ENCODE measurements at regions not wholly inside any gene's neighbourhood (a gene's known extent, or its start where the extent isn't known, plus 50 kb on each side); places are given as distances from the start of the nearest gene placed in this dataset.
A peak's percentile ranks its signal among the peaks of the same experiment; 100 is the strongest.

GRCh38 chr11:42625757-42626665 is 685.8 kb upstream of the API5 start:
- no peak for DNase-seq

DNA sequence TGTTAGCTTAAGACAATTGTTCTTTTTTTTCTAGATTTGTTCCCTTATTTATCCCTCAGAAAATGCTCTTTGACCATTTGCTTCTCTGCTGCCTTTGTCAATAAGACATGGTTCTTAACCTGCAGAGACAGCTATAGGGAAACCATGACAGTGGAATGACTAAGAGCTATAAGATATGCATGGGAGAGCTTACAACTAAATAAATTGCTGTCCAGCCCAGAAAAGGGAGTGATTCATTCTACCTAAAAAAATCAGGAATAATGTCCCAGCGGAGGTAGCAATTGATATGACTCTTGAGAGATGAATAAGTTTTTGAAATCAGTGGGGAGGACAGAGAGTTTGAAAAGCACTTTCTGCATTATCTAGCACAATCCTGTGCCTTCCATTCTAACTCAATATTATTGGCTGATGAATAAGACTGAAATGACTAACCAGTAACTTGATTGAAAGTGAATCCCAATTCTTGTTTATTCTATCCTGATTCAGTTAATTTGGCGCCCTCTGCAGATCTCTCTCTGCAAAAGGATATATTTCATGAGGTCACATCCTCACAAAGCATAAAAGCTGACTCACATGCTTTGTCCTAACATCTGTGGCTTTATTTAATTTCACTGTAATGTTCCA is 680.5 kb upstream of the API5 start:
- DNase-seq: peak; percentile 56

DNA sequence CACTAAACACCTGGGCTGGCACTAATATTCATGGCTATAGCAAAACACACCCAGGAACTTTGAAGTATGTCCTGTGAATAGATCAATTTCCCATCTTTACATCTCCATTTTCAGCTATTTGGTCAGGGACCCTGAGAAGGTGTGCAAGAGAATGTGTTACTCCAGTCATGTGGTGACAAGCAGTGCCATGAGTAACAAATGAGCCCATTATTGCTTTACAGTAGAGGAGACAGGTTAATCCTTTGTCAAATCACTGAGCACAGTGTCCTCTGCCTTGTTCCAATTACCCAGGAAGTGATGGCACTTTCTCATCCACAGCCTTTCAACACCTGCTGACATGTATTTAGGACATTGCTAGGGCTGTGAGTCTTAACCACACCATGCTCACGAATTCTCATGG is 664.8 kb upstream of the API5 start:
- no peak for DNase-seq

DNA sequence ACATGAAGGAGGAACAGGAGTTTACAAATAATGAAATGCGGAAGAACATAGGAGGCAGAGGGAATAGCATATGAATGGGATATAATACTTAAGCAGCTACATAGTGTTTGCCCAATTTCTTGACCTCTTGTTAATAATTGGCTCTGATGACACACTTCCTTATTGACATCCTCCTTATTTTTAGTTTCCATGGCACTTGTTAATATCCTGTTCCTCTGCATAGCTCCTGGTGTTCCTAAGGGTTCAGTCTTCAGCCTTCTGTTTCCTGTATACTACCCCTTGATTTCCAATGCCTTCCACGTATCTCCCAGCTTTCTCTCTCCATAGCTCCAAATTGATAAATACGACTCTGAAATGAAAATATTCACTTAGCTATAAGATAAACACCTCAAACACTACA is 663.8 kb upstream of the API5 start:
- DNase-seq: no peak

GRCh38 chr11:42651621-42652020 is 660.2 kb upstream of the API5 start:
- no peak for DNase-seq

- no peak for DNase-seq
Observed at GRCh38 chr11:42657169-42657568, 654.6 kb upstream of the API5 start.

DNA sequence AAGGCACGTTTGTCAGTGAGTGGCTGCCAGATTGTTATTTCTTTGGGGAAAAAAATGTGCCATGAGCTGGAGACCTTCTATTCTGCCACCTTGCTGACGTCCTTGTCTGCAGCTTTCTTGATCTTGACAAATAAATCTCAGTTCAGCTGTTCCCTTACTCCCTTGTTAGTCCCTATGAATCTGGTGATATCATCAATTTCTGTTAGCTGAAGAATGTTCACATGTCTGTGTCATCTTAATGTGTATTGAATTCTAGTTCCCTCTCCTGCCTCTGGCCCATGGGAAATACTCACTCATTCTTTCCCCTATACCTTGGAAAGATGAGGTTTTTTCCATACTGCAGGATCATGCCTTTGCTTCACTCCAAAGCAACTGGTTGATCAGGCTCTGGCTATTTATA is 649.9 kb upstream of the API5 start:
- DNase-seq: no peak

- no peak for DNase-seq
Observed at GRCh38 chr11:42669248-42669976, 642.4 kb upstream of the API5 start.

DNA sequence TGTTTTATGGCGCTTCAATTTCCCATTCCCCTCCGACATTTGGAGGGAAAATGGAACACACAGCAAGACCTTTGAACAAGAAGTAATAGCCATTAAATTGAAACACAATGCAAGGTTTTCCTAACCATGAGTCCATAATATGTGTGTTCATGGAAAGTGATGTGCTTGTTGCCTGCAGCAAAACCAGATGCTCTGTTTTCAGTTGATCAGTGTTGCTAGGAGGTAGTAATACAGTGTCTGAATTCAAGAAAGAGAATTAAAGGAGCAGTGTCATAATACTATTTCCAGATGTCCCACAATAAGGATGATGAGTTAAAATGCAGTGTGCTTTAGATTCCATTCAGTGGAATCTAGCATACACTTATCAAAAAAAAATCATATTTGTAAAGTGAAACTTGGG is 637.4 kb upstream of the API5 start:
- DNase-seq: no peak

GRCh38 chr11:42707541-42707940 is 604.3 kb upstream of the API5 start:
- DNase-seq: no peak

DNA sequence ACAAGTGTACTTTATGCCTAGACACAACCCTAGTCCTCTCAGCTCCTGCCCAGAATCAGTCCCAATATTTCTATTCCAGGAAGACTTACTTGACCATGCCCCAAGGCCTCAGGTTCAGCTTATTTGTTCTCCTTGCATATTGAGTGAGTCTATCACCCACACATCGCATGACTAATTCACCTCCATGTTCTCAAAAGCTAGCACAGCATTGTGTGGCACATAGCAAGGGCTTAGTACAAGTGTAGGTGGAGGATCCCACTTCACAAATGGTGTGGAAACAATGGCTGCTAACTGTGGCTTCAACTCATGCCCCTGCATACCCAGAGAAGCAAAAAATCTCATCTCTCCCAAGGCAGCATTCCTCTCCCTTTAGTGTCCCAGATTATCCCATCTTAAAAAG is 602.6 kb upstream of the API5 start:
- no peak for DNase-seq

- DNase-seq: no peak
Observed at GRCh38 chr11:42713279-42713678, 598.5 kb upstream of the API5 start.

DNA sequence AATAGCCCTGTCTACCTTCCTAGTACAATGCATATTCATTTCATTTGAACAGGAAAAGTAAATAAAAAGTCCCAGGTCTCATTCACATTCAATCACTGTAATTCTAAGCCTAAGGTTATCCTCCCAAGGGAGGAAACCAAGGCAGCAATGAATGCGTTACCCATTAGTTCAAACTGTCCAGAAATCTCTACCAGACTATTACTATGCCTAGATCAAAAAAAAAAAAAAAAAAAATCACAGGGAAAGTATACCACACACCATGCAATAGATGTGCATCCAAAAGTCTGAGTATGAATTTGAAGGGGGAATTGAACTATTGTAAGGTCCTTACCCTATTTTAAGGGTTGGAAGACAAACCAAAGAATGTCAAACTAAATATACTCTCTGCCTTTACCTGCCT is 598.0 kb upstream of the API5 start:
- DNase-seq: no peak

- DNase-seq: no peak
Observed at GRCh38 chr11:42720716-42721563, 590.9 kb upstream of the API5 start.

DNA sequence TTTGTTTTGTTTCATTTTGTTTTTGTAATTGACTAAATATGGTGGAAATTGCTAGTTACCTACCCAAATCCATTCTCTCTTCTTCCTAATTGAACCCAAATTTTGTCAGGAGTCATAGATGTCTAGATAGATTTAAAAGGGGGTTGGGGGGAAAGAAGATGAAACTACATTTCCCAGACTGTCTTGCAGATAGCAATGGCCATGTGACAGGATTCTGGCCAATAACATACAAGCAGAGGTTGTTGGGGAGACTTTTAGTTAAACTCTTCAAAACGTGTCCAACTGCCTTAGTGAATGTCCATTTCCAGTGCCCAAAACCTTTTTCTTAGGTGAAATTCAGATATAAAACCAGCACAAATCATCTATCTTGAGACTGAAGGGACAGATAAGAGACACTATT is 583.9 kb upstream of the API5 start:
- no peak for DNase-seq

GRCh38 chr11:42762348-42762747 is 549.4 kb upstream of the API5 start:
- DNase-seq: no peak

DNA sequence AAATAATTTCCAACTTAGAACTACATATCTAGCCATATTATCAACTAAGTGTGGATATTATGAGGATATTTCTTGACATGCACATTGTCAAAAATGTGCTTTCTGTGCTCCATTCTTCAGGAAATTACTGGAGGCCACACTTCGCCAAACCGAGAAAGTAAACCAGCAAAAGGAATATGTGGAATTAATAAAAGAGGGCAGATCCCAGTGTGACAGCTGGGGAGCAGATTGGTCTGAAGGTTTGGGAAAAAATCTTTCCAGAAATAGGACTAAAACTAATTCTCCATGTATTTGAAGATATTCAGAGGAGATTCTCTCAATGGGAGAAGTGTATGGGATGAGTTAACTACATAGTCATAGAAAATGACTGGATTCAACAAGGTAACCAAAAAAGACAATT is 546.9 kb upstream of the API5 start:
- DNase-seq: no peak

GRCh38 chr11:42768576-42768975 is 543.2 kb upstream of the API5 start:
- no peak for DNase-seq

DNA sequence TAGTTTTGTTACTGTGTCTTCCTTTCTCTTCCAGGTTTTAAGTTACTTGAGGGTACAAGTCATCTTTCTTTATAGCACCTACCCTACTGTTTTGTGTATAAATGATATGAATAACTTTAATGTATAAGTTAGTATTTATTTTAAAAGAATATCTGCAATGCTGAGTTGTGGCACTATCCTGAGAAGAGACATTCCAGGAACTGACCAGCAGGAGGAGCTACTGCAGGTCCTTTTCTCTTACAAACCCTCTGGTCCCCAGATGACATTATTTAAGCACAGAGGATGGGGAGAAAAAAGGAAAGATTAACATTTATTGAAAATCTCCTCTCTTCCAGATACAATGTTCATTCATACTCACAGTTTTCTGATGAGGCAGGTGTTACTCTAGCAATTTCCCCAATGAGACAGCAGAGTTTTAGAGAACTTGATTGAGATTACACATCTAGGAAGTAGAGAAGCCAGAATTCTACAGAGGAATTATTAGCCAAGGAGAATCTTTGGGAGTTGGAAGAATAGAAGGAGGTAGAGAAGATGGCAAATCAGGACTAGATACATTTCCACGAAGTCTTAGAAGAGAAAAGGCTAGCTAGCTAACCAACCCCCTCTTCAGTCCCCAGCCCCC is 541.2 kb upstream of the API5 start:
- DNase-seq: peak; percentile 29

DNA sequence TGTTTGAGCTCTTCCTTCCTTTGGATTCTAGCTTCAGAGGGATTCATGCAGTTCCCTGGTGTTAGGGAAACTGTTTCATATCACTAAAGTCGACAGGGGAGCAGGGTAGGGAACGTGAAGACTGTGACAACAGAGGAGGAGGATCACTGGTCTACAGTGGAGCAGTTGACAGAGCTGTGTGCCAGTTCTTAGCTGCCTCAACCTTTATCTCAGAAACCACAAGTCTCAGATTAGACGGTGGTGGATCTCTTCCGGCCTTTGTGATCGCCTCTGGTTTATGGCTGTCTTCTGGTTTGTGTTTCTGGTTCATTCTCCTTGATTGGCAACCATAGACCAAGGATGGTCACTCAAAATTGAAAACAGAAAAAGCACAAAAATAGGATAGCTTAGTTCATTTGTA is 538.9 kb upstream of the API5 start:
- no peak for DNase-seq

- DNase-seq: no peak
Observed at GRCh38 chr11:42773729-42774128, 538.1 kb upstream of the API5 start.

DNA sequence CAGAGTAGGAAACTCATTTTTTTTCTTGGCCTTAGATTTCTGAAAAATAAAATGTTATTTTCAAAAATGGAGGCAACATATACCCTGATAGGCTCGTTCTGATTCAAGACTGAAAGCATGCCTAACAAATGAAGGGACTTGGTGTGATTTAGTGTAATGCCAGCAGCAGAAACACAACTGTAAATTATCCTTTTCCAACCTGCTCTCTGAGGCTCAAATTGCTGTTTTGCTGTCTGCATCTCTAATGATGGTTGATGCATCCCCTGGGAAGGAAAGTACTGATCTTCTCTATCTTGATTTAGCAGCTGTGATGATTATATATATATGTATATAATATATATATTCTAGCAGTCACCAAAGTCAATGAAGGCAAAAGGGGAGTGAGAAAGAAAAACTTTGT is 537.2 kb upstream of the API5 start:
- DNase-seq: no peak

Data from fibroblast of skin of scalp (primary cell).